HG02571 (cell line): ENCODE measurements at regions not wholly inside any gene's neighbourhood (a gene's known extent, or its start where the extent isn't known, plus 50 kb on each side); places are given as distances from the start of the nearest gene placed in this dataset.
"Not testable (repeated sequence)": the region's sequence is repeated elsewhere in the genome, so short reads cannot be mapped to it uniquely, and the experiment has no call there.

Experiments used
- ATAC-seq: cut with Tn5 transposase; IDR thresholded peaks from one replicate; pipeline ENCODE4 v1.9.1; 2021; ENCODE audit warnings: mild to moderate bottlenecking, moderate library complexity; ENCODE audit not compliant: unreplicated experiment

DNA sequence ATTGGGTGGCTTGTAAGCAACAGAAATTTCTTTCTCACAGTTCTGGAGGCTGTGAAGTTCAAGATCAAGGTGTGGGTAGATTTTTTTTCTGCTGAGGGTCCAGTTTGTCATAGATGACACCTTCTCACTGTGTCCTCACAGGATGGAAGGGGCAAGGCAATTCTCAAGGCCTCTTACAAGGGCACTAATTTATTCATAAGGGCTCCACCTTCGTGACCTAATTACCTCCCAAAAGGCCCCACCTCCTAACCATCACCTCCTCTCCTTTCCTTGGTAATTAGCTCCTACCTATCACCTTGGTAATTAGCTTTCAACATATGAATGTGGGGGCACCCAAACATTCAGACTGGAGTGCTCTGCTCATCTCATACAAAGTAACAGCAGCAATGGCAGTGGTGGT is 92.3 kb upstream of the CD44 start:
- ATAC-seq, result no peak

DNA sequence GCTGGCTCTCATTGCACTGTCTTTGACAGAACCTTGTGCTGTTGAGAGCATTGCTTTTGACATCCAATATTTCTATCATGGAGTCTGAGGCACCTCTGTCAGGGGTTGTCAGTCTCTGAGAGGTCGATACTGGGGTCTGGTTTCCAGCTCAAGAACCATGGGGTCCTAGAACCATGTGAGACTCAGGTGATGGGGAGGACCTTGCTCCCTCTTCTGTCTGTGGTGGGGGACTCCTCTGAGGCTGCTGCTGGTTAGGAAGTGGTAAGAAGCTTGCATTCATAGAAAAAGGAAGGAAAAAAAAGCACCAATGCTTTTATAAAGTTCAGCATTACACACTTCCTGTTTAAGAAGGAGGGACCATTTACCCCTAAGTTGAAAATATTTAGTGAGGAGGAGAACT is 91.8 kb upstream of the CD44 start:
- no peak for ATAC-seq

DNA sequence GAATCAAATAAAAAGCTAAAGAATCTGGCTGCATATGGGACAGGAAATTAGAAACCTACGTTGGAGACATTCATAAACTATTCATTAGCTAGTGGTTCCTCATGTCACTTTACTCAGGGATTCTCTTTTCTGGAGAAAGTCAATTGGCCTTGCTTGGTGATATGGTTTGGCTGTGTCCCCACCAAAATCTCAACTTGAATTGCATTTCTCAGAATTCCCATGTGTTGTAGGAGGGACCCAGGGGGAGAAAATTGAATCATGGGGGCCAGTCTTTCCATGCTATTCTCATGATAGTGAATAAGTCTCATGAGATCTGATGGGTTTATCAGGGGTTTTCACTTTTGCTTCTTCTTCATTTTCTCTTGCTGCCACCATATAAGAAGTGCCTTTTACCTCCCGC is 91.2 kb upstream of the CD44 start:
- no peak for ATAC-seq

DNA sequence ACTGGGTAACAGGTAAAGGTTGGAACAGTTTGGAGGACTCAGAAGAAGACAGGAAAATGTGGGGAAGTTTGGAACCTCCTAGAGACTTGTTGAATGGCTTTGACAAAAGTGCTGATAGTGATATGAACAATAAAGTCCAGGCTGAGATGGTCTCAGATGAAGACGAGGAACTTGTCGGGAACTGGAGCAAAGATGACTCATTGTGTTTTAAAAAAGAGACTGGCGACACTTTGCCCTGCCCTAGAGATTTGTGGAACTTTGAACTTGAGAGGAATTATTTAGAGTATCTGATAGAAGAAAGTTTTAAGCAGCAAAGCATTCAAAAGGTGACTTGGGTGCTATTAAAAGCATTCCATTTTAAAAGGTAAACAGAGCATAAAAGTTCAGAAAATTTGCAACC is 90.6 kb upstream of the CD44 start:
- ATAC-seq, result not testable (repeated sequence)

DNA sequence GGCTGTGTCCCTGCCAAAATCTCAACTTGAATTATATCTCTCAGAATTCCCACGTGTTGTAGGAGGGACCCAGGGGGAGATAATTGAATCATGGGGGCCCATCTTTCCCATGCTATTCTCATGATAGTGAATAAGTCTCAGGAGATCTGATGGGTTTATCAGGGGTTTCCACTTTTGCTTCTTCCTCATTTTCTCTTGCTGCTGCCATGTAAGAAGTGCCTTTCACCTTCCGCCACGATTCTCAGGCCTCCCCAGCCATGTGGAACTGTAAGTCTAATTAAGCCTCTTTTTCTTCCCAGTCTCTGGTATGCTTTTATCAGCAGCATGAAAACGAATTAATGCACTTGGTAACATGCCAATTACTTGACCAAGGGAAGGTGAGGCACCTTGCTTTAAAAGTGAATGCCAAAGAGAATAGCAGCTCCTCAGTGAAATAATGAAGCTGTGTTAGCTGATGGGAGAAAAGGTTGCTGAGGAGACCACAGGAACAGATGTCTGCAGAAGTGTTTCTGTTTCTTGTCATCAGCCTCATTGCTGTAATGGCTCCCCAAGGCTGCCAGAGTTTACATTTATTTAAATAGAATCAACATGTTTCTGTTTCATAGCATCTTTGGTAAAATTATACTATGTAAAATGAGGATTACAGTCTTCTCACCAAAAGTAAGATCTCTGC is 89.0 kb upstream of the CD44 start:
- peak; percentile 58 for ATAC-seq

DNA sequence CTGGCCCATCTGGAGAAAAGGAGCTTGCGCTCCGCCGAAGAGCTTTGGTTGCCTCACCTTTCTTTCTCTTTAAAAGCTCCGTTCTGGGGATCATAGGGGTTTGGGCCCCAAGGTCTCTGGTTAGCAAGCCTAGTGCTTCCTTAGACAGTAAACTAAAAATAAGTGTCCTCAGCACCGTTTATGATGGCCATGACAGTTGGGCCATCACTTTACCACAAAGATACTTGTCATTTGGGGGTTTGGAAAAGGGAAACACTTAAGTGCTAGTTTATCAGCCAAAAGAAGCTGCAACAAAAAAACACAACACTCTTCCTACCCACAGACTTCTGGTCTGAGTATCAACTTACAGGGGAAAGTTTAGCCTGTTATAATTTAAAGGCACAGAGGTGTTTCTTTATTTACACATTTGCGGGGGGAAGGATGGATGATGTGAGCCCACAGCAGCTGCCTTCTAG is 88.4 kb upstream of the CD44 start:
- ATAC-seq, result peak; percentile 25

DNA sequence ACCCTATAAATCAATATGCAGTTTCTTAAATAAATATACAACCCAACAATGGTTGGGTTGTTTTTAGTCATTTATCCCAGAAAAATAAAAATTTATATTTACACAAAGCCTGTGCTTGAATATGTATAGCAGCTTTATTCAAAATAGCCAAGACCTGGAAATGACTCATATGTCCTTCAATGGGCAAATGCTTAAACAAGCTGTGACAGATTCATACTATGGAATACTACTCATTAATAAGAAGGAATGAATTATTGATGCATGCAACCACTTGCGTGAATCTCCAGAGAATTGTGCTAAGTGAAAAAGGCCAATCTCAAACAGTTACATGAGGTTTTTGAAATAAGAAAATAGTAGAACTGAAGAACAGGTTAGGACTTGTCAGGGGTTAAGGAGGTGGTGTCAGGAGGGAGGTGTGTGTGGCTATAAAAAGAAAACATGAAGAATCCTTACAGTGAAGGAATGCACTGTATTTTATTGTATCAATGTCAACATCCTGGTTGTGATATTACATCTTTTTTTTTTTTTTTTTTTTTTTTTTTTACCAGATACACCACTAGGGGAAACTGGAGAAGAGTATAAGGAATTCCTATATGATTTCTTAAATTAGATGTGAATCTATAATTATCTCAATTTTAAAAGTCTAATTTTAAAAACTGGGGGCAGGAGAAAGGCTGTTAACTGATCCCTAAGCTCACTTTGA is 82.4 kb upstream of the CD44 start:
- ATAC-seq, result no peak

DNA sequence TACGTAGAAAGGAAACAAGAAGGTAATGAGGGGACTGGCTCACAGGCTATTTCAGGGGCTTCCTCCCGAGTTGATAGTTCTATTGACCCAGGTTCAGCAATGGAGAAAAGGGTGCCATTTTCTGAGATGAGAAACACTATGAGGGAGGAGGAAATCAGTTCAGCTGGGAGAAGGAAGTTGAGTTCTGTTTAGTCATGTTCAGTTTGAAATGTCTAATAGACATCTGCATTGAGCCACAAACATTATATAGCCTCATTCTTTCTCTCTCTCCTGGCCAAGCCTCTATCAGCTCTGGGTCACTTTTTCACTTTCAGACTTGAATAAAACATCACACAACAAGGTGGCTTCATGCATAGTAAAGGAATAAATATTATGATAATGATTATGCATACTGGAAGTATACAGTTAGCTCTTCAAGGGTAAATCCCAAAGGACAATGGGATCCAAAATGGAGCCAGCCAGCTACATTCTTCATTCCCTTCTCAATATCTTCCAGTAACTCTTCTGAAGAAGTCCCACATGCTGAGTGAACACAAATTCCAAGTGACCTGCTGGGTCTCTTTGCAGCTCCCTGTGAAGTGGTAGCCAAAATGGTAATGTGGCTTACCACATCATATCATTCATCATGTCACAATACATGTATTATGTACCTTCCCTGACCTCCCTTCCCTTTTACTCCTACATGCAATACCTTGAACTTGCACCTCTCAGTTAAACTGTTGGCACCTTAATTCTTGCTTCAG is 80.9 kb upstream of the CD44 start:
- no peak for ATAC-seq

DNA sequence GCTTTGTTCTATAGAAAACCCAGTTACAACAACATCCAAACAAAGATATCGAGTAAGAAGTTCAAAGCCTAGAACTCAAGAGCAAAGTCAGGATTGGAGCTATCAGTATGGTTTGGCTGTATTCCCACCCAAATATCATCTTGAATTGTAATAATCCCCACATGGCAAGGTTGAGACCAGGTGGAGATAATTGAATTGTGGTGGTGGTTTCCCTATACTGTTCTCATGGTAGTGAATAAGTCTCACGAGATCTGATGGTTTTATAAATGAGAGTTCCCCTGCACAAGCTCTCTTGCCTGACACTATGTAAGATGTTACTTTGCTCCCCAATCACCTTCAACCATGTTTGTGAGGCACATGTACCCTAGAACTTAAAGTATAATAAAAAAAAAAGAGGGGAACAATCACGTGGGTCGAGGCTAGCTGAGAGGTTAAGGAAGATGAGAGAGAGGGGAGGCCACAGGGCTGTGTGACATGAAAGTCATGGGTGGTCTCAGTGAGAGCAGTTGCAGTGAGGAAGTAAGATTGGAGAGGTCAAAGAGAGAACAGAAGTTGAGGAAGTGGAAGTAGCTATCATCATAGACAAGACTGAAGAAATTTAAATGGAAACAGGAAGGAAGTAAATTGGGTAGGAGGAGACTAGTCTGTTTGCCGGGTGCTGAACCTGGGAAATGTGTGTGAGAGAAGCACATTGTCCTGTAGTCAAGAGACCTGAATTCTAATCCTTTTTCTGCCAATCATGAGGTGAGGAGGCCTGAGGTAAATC is 80.1 kb upstream of the CD44 start:
- no peak for ATAC-seq

DNA sequence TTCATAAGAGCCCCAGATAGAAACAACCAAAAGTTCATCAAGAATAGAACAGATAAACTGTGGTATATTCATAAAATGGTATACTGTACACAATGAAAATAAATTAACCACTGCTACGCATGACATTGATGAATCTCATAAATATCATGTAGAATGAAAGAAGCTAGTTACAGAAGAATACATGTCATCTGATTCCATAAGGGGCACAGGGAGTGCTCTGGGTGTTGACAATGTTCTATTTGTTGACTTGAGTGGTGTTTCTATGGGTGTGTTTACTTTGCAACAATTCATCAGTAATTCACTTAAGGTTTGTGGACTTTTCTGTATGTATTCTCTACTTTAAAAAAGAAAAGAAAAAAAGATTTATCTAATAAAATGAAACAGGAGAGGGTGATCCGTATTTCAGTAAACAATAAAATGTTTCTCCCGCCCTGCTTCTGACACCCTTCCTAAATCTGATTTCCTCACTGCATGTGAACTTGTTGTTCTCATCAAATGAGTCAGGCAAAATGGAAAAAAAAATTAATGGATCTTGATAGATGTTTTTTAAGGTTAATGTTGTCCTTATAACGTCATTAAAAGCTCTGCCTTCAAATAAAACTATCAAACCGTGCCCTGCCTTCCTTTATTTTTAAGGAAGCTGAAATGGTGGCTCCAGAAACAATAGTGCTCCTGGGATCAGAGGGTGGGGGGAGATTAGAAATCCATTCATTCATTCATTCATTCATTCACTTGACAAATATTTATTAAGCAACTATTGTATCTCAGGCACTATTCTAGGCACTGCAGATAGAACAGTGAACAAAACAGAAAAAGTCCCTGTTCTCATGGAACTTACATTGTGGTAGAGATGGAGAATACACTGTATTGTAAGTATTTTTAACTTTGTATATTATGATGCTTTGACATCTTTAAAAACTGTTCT is 77.2 kb upstream of the CD44 start:
- no peak for ATAC-seq

DNA sequence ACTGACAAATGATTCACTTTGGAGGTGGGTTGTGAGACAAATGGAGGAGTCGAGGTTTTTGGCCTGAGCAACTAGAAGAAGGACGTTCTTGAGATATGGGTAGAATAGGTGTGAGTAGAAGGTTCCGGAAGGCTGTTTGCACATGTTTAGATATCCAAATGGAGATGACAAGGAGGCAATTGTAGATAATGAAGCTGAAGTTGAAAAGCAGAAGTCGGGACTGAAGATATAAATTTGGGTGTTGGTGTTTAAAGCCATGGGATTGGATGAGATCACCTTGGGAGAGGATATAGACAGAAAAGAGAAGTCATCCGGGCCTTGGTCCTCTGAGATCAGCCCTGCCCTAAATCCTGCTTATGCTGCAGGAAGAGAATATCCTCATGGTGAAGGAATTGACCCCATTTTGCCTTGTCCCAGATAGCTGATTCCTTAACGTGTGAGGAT is 75.5 kb upstream of the CD44 start:
- ATAC-seq, result no peak

DNA sequence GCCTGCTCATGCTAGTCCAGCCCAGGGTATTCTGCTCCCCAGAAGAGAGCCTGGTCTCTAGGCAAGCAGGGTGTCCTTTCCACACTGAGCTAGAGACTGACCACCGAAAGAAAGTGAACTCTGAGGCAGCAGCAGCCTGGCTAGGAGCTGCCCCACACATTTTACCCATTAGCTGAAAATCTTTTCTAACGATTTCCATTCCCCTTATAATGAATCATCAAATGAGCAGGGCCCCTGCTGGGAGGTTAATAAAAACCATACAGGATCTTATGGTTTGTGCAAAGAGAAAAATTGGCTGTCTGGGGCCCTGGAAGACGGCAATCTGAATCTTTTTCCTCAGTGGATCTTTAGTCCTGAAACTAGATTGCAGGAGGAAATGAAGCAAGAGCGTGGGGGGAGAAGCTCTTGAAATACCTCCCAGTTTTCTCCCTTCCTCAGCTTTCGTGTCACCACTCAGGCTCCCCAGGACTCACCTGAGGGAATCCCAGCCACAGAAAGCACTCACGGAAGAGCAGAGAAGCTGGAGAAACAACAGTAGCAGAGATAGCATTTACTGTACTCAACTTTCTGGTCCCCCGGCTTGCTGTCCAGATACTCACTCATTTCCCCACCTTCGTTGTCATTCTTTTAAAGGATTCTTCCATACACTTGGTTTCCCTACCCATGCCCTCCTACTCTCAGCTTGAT is 74.7 kb upstream of the CD44 start:
- no peak for ATAC-seq

DNA sequence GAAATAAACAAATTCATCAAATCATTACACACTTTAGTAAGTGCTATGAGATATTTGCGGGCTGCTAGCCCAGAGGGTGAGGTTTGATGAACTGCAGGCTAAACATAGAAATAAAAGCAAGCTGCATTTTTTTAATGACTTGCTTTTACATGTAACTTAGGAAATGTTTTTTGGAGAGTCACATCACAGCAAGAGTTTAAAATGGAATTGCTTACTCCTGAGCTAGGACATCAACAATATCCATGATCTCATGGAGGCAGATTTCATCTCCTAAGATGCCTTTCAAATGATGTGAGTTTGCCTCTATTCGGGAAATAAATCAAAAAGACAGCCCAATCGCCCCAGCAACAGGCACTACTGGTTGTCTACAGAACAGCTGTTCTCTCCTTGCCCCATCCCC is 73.4 kb upstream of the CD44 start:
- no peak for ATAC-seq

DNA sequence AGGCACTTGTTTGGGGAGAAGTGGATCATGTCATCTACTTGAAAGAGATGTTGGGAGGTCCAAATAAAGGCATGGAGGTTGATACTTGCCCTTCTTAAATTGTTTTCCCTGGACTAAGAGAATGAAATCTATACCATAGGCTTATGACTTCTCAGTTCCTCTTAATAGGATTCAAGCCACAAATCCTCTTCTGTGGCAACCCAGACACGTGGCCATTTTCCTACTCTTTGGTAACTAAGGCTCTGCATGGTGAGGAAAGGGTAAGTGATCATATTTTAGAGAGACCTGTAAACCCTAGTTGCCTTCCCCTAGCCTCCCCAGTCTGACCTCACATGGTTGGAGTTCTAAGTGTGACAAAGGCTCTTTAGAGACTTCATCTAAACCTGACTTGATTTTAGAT is 72.9 kb upstream of the CD44 start:
- no peak for ATAC-seq

DNA sequence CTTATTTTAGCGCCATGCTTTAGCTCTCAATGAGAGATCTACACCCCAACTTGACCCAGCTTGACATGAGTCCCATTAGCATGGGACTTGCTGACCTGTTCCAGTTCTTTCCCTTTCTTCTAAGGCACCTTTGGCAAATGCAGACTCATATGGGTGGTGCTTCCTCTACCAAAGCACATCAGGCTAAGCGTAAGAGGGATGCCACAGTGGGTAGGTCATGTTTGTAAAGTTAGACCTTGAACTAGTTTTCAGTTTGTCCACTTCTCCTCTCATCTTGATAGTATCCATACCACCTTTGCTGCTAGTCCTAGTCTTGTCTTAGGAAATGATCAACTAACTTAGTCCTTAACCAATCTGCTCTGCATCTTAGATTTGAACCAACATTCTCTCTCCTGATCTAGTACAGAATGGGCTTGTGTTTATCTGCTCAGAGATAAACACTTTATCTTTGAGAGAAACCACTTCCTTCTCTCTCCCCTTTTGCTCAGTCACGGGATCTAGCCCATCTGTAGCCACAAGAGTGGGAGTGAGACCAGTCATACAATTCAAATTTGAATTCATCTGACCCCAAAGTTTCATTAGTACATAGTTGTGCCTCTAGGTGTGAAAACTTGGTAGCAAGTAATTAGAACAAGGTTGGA is 72.1 kb upstream of the CD44 start:
- peak; percentile 86 for ATAC-seq

DNA sequence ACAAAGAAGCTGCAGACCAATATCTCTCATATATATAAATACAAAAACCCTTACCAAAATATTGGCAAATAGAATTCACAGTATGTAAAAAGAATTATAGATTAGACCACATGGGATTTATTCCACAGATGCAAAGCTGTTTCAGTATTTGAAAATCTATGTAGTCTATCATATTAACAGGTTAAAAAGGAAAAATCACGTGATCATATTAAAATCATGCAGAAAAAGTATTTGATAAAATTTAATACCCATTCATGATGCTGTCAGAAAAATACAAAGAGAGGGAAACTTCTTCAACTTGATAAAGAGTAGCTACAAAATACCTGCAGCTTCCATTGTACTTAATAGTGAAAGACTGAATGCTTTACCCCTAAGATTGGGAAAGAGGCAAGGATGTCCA is 67.2 kb upstream of the CD44 start:
- no peak for ATAC-seq

DNA sequence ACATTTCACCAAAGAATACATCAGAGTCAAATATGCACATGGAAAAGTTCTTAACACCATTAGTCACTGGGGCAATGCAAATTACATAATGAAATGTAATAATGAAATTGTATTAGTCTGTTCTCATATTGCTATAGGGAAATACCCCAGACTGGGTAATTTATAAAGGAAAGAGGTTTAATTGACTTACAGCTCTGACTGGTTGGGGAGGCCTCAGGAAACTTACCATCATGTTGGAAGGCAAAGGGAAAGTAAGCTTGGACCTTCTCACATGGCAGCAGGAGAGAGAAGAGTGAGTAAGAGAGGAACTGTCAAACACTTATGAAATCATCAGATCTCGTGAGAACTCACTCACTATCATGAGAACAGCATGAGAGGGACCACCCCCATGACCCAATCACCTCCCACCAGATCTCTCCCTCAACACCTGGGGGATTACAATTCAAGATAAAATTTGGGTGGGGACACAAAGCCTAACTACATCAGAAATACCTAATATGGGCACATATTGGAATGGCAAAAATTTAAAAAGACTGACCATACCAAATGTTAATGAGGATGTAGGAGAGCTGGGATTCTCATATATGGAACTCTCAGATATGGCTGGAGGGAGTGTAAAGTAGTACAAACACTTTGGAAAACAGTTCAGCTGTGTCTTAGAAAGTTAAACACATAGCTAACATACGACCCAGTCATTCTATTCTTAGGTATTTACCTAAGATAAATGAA is 65.1 kb upstream of the CD44 start:
- no peak for ATAC-seq
